H54 (cell line): ENCODE measurements at regions not wholly inside any gene's neighbourhood (a gene's known extent, or its start where the extent isn't known, plus 50 kb on each side); places are given as distances from the start of the nearest gene placed in this dataset.
"Not testable (repeated sequence)": the region's sequence is repeated elsewhere in the genome, so short reads cannot be mapped to it uniquely, and the experiment has no call there.

Experiments used
- DNase-seq: peaks from one replicate; pipeline ENCODE4 v3.0.0; 2011; ENCODE audit warnings: low spot score, mixed read lengths; ENCODE audit not compliant: insufficient read length
- FAIRE-seq: peaks from 3 replicates; lab custom pipeline; 2011; peaks lifted over from hg19 to GRCh38; lab: Jason Lieb, UNC
- POLR2A ChIP-seq: IDR thresholded peaks from 2 replicates; pipeline ENCODE4 v1.6.1; 2011; ENCODE audit warnings: low read depth, mild to moderate bottlenecking, low read length

DNA sequence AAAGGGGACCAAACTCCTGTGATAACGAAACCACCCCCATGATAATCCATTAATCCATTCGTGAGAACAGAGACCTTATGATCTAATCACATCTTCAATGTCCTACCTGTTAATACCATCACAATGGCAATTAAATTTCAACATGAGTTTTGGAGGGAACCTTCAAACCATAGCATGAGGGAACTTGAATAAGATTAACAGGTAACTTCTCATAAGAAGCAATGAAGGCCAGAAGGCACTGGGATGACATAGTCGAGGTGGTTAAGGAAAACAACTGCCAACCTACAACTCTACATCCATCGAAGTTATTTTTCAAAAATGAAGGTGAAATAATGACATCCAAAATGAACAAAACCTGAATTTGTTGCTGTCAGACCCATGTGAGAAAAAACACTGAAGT, 478.9 kb downstream of the EDEM1 start:
- FAIRE-seq: no peak
- no peak for TF ChIP-seq POLR2A
- DNase-seq: no peak

GRCh38 chr3:5673521-5673920, 486.0 kb downstream of the EDEM1 start:
- TF ChIP-seq POLR2A: no peak
- FAIRE-seq (no peak), DNase-seq (no peak)

- no peak for DNase-seq
- TF ChIP-seq POLR2A: no peak
- no peak for FAIRE-seq
Observed at GRCh38 chr3:5675319-5675718, 487.8 kb downstream of the EDEM1 start.

DNA sequence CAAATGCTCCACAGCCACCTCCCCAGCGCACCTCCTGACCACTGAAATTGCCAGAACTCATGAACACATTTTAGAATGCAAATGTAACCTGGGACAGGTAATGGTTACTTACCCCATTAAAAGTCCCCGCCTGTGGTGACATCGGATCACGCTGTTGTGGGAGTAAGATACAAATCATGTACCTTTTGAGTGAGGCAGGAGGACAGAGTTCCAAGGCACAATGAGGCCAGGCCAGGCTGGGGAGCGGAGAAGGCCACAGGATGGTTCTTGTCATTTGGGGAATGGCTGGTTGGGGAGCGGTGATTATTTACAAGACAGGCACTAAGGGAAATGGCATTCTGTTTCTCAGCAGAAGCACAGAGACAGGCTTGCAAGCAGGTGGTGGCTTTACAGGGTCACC, 490.0 kb downstream of the EDEM1 start:
- no peak for TF ChIP-seq POLR2A
- FAIRE-seq (no peak), DNase-seq (no peak)

- no peak for FAIRE-seq
- DNase-seq: no peak
- no peak for TF ChIP-seq POLR2A
Observed at GRCh38 chr3:5678248-5678647, 490.7 kb downstream of the EDEM1 start.

DNA sequence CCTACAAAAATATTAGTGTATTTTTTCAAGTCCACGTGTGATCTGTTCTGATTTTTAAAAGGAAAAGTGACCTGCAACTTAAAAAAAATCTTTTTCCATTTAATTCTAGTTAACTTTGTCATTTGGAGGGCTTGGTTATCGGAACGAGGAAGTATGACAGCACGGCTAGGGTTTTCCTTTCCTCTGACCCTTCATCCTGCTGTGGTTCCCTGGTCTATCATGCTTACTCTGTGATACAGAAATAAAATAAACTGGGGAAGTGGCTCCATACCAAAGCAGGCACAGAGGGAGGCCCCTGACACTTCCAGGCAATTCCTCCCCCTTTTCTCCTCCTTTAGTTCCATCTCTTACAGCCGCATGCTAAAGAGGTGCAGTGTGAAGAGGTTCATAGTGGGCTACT, 491.3 kb downstream of the EDEM1 start:
- no peak for TF ChIP-seq POLR2A
- FAIRE-seq (no peak), DNase-seq (no peak)

GRCh38 chr3:5687230-5687629, 499.7 kb downstream of the EDEM1 start:
- no peak for TF ChIP-seq POLR2A
- no peak for DNase-seq

GRCh38 chr3:5690490-5690889, 503.0 kb downstream of the EDEM1 start:
- FAIRE-seq (no peak), DNase-seq (no peak)
- TF ChIP-seq POLR2A: no peak

More at GRCh38 chr3:5687230-5687629, 499.7 kb downstream of the EDEM1 start:
- no peak for FAIRE-seq

- no peak for FAIRE-seq
- no peak for DNase-seq
- no peak for TF ChIP-seq POLR2A
Observed at GRCh38 chr3:5690904-5691532, 503.5 kb downstream of the EDEM1 start.

DNA sequence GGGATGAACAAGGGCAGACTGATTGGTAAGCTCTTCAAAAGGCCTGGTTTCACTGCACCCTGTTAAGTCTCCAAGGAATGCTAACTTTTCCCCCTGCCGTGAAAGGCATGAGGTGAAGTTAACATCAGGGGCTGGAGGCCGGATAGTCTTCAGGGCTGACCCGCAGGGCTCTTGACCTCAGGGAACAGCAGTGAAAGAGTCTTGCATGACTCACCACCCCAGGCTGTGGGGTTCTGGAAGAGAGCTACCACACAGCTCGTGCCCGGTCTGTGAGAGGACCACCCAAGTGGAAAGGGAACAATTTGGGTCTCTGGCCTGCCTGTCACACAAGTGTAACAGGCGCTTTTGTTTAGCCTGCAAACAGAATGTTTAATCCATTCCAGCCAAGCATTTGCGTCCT, 504.9 kb downstream of the EDEM1 start:
- FAIRE-seq (no peak), DNase-seq (no peak)
- no peak for TF ChIP-seq POLR2A

- DNase-seq (no peak), FAIRE-seq (no peak)
- no peak for TF ChIP-seq POLR2A
Observed at GRCh38 chr3:5694266-5694665, 506.8 kb downstream of the EDEM1 start.

- no peak for TF ChIP-seq POLR2A
- FAIRE-seq (no peak), DNase-seq (no peak)
Observed at GRCh38 chr3:5698851-5699250, 511.3 kb downstream of the EDEM1 start.

GRCh38 chr3:5699313-5699712, 511.8 kb downstream of the EDEM1 start:
- FAIRE-seq: no peak
- no peak for TF ChIP-seq POLR2A
- DNase-seq: no peak

DNA sequence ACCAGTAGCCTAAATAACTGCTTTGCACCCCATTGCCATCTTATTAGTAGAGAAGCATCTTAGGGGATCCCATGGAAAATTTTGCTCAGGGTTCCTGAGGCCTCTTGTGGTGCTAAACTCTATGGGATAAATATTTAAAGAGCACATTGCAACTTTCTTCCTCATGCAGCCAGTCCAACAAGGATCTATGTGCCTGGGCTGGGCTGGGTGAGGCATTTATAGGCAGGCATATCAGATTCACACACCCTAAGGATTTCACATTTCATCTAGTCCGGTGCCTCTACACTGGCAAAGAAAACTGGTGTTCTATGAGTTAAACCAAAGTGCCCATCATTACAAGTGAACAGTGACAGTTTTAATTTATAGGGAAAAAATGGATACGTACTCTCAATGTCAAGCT, 512.3 kb downstream of the EDEM1 start:
- FAIRE-seq (no peak), DNase-seq (no peak)
- TF ChIP-seq POLR2A: no peak

GRCh38 chr3:5701005-5701404, 513.5 kb downstream of the EDEM1 start:
- DNase-seq, FAIRE-seq: not testable (repeated sequence)

- DNase-seq (no peak), FAIRE-seq (no peak)
- no peak for TF ChIP-seq POLR2A
Observed at GRCh38 chr3:5707794-5708193, 520.3 kb downstream of the EDEM1 start.

DNA sequence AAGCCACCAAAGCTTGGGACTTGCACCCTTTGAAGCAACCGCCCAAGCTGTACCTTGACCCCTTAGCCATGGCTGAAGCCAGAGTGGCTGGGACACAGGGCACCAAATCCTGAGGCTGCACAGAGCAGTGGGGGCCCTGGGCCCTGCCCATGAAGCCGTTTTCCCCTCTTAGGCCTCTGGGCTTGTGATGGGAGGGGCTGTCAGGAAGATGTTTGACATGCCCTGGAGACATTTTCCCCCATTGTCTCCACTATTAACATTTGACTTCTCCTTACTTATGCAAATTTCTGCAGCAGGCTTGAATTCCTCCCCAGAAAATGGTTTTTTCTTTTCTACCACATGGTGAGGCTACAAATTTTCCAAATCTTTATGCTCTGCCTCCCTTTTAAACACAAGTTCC, 522.2 kb downstream of the EDEM1 start:
- DNase-seq (no peak), FAIRE-seq (no peak)
- TF ChIP-seq POLR2A: no peak
